ENCODE measurements at regions not wholly inside any gene's neighbourhood (a gene's known extent, or its start where the extent isn't known, plus 50 kb on each side); places are given as distances from the start of the nearest gene placed in this dataset.

GRCh38 chr3:105315815-105316214 is 50.9 kb upstream of the ALCAM start:
- no peak for TF ChIP-seq CTCF (IDR thresholded peaks at IDR 0.05)
- Histone ChIP-seq H3K4me1 (ENCODE audit: control insufficient read depth in 1 of 2, low read depth in 2 of 2) (no peaks in the 10 kb centered on the region), H3K4me3 (no peak overlapping the region), H3K9me3 (no peaks in the 10 kb centered on the region), H3K27me3 (replicated peaks; ENCODE audit: insufficient read depth) (no peaks in the 10 kb centered on the region), H3K27ac (no peak overlapping the region), H3K36me3 (no peaks in the 10 kb centered on the region)
- ATAC-seq (ENCODE audit: insufficient number of reproducible peaks, low FRiP score, low read depth), result no peak
- DNase-seq (ENCODE audit: low spot score), result no peak

GRCh38 chr3:105316331-105316730 is 50.4 kb upstream of the ALCAM start:
- Histone ChIP-seq H3K4me3 (no peak overlapping the region), H3K27me3 (replicated peaks; ENCODE audit: insufficient read depth) (no peaks in the 10 kb centered on the region), H3K36me3 (no peaks in the 10 kb centered on the region), H3K9me3 (no peaks in the 10 kb centered on the region), H3K4me1 (ENCODE audit: control insufficient read depth in 1 of 2, low read depth in 2 of 2) (no peaks in the 10 kb centered on the region), H3K27ac (no peak overlapping the region)
- no peak for DNase-seq (ENCODE audit: low spot score)
- no peak for TF ChIP-seq CTCF (IDR thresholded peaks at IDR 0.05)
- ATAC-seq (ENCODE audit: insufficient number of reproducible peaks, low FRiP score, low read depth), result no peak

Data from thoracic aorta (tissue), 2 donors.